ENCODE measurements at regions not wholly inside any gene's neighbourhood (a gene's known extent, or its start where the extent isn't known, plus 50 kb on each side); places are given as distances from the start of the nearest gene placed in this dataset.
"Not testable (repeated sequence)": the region's sequence is repeated elsewhere in the genome, so short reads cannot be mapped to it uniquely, and the experiment has no call there.

GRCh38 chr2:72078773-72079172 lies 68.9 kb downstream of the CYP26B1 start:
- no peak for DNase-seq (ENCODE audit: low spot score)

DNA sequence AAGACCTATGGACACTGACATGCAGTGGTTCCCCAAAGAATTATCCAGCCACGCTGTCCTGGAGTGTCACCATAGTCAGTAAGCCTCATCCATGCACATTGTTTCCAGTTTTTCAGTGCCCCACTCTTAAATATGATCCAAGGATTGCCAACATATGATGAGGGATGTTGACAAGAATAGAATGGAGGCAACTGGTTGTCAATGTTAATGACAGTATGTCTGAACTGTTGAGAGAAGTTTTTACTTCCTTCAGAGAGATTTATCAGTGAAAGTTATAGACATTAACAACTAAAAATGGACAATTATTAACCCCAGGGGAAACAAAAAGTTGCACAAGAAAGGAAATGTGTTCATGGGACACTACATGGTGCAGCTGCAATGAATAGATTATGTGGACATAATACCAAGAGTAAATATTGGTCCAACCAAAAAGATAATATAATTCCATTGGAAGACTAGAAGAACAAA lies 69.9 kb downstream of the CYP26B1 start:
- DNase-seq (ENCODE audit: low spot score): no peak

DNA sequence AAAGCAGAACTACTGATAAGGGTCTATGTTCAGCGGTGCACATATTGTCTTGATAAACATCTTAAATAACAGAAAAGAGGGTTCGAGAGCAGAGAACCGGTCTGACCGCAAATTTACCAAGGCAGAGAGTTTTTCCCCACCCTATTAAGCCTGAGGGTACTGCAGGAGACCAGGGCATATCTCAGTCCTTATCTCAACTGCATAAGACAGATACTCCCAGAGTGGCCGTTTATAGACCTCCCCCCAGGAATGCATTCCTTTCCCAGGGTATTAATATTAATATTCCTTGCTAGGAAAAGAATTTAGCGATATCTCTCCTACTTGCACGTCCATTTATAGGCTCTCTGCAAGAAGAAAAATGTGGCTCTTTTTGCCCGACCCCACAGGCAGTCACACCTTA lies 74.3 kb downstream of the CYP26B1 start:
- not testable (repeated sequence) for DNase-seq (ENCODE audit: low spot score)

GRCh38 chr2:72064197-72064596 lies 83.5 kb downstream of the CYP26B1 start:
- not testable (repeated sequence) for DNase-seq (ENCODE audit: low spot score)

DNA sequence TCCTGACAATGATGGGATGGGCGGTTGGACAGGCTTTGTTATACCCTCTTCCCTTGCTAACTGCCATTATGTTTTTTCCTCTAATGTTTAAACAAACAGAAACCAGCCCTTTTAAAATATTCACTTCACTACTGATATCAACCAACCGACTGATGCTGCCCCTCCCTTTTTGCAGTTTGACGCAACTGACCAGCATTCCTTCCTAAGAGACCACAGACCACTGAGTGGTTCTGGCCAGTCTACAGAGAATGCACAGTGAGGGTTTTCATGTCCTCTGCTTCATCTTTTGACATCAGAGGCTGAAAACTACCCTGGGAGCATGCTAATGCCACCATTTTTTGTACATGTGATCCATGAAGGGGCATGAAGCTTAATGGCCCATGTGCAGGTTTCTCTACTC lies 85.3 kb downstream of the CYP26B1 start:
- DNase-seq (ENCODE audit: low spot score): no peak

DNA sequence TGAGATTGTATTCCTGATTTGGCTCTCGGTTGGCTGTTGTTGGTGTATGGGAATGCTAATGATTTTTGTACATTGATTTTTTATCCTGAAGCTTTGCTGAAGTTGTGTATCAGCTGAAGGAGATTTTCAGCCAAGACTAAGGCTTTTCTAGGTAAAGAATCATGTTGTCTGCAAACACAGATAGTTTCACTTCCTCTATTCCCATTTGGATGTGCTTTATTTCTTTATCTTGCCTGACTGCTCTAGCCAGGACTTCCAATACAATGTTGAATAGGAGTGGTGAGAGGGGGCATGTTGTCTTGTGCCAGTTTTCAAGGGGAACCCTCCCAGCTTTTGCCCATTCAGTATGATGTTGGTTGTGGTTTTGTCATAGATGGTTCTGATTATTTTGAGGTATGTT lies 90.4 kb downstream of the CYP26B1 start:
- DNase-seq (ENCODE audit: low spot score): no peak

- DNase-seq (ENCODE audit: low spot score): no peak
These were observed 95.6 kb downstream of the CYP26B1 start for GRCh38 chr2:72051971-72052505.

DNA sequence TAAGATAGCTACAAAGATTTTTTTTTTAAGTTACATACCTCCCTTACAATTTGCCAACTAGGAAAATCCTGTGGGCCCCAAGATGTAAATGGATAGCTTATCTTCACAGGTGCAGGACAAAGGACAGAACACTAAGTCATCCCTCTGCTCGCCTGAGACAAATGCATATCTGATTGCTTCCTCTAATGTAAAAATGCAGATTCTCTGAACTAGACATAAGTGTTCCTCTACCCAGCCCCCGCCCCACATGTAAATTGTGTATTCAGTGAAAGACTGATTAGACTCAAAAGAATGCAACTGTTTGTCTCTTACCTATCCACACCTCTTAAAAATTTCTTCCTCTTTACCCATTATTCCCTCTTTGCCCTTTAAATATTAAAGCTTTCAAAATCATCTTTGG lies 96.5 kb downstream of the CYP26B1 start:
- no peak for DNase-seq (ENCODE audit: low spot score)

DNA sequence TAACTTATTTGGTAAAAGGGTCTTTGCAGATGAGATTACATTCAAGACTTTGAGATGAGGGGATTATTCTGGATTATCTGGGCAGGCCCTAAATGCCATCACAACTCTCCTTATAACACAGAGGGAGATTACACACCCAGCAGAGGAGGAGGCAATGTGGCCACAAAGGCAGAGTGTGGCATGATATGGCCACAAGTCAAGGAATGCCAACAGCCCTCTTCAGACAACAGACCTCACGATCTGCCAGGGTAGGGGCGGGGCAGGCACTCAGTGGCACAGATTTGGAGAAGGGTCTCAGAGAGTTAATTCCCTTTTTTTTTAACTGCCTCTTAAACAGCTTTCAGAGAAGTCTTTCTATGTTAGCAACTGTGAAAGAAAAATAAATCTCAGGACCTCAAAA lies 96.9 kb downstream of the CYP26B1 start:
- DNase-seq (ENCODE audit: low spot score): no peak

GRCh38 chr2:72048881-72049477 lies 98.7 kb downstream of the CYP26B1 start:
- DNase-seq (ENCODE audit: low spot score): no peak

DNA sequence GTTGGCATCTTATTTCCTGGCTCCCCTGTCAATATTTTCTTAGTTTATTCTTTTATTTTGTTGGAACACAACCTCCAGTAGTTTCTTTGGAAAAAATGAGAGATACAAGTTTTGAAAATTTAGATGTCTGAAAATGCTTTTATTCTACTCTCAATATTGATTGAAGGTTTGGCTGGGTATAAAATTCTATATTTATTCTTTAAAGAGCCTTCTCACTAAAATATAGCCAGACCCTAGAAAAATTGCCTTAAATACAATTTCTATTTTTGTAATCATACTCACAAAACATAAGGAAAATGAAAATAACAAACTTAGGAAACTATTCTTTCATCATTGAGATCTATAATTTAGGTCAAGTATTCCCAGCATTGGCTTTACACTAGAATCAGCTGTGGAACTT lies 103.7 kb downstream of the CYP26B1 start:
- no peak for DNase-seq (ENCODE audit: low spot score)

DNA sequence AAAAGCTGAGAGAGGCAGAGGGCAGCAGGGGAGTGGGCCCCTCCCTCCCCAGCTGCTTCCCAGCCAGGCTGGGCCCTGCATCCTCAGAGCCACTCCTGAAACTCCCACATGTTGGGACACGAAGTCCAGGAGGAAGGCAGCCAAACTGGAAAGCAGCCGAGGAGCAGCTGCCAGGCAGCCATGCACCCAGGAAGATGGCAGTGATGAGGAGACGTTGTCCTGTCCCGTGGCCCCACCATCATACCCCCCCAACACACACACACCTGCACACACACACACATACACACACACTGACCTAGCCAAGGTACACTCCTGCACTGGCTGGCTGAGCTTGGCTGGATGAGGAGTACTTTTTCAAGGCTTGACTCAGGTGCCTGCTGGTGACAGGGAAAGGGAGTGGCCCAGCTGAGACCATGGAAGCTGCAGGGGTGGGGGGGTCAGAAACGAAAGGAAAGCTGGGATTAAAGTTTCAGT lies 106.0 kb downstream of the CYP26B1 start:
- no peak for DNase-seq (ENCODE audit: low spot score)

- DNase-seq (ENCODE audit: low spot score): no peak
These were observed 106.8 kb downstream of the CYP26B1 start for GRCh38 chr2:72040629-72041571.

- no peak for DNase-seq (ENCODE audit: low spot score)
These were observed 109.1 kb downstream of the CYP26B1 start for GRCh38 chr2:72038524-72038923.

DNA sequence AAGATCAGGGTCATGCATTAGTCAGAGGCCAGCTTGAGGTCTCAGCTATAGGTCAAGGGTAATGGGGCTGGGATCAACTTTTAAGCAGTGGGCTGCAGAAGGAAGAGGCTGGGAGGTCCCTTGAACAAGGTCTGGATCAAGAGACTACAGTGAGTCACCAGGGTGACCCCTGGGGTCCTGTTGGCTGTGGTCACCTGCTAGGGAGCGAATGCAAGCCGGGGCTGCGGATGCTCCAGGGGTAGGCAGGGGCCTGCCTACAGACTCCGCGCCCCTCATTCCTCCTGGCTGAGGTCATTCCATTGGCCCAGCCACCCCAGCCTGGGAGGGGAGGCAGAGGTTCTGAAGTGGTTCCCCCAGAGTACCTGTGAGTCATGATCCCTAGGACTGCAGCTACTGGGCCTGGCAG lies 110.4 kb downstream of the CYP26B1 start:
- DNase-seq (ENCODE audit: low spot score): no peak

DNA sequence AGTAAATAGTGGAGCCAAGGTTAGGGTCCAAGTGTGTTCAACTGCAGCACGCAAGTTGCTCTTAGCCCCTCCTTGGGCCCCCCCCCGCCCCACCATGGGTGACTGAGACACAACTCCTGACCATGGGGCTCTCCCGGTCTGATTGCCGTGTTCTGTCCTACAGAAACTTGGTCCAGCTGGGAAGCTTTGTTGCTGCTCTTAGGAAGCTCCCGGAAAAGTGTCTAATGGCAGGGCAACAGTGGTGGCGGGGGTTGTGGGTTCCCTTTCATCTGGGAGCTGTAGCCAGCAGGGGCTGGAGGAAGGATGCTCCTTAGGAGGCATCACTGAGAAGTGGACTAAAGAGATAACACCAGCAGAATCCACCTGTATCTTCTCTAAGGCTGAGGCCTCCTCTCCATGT lies 111.1 kb downstream of the CYP26B1 start:
- DNase-seq (ENCODE audit: low spot score): no peak

DNA sequence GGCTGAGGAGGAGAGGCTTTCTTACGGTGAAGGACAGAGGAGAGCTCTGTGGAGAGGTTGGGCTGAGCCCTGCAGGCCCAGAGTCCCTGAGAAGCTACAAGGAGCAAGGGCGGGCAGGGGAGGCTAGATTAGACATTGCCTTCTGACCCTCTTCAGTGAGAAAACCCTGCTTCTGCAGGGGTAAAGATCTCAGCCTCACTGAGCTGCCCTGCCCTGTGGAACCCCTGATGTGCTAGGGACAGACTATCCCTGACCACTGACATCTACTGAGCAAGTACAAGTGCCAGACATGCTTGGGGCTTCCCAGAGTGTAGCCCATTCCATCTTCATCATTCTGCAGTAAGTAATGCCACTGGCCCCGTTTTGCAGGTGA lies 111.5 kb downstream of the CYP26B1 start:
- no peak for DNase-seq (ENCODE audit: low spot score)

GRCh38 chr2:72035518-72036172 lies 112.0 kb downstream of the CYP26B1 start:
- DNase-seq (ENCODE audit: low spot score): no peak

- DNase-seq (ENCODE audit: low spot score): no peak
These were observed 113.1 kb downstream of the CYP26B1 start for GRCh38 chr2:72034353-72035095.

- no peak for DNase-seq (ENCODE audit: low spot score)
These were observed 114.0 kb downstream of the CYP26B1 start for GRCh38 chr2:72033636-72034035.

DNA sequence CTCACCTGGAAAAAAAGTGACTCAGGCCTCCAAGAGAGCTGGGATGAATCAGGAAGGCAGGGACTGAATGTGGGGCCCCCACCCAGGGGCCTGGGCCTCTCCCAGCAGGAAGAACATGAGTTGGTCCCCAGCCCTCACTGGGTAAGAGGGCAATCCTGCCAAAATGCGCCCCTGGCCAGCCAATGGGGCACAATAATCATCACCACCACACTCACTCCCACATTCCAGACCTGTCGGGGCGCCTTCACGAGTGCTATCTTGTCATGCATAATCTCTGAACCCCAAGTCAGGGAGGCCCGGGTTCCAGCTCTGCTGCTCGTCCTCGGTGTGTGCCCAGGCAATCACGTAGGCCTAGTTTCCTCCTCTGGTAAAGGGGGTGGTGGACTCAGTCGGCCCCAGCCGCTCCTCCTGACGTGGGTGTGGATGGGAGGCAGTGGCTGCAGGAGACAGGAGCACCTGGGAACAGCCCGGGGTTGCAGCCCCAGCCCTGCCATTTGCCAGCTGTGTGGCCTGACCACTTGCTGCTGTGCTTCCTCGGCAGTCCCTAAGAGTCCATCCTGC lies 115.1 kb downstream of the CYP26B1 start:
- DNase-seq (ENCODE audit: low spot score): no peak

Data from COLO829 (cell line).